ENCODE measurements at regions not wholly inside any gene's neighbourhood (a gene's known extent, or its start where the extent isn't known, plus 50 kb on each side); places are given as distances from the start of the nearest gene placed in this dataset.

- TF ChIP-seq EZH2 (IDR thresholded peaks at IDR 0.05; ENCODE audit: insufficient read depth, poor library complexity, severe bottlenecking) (no peak), EZH2phosphoT487 (IDR thresholded peaks at IDR 0.05; ENCODE audit: insufficient read depth, low read depth) (no peak)
Measured at GRCh38 chr9:78118742-78119473, 87.3 kb upstream of the GNAQ start.

Measured in GM23248 (cell line).